Activated gamma-delta T cell (primary cell): ENCODE measurements at regions not wholly inside any gene's neighbourhood (a gene's known extent, or its start where the extent isn't known, plus 50 kb on each side); places are given as distances from the start of the nearest gene placed in this dataset.

Source experiments
- DNase-seq: peaks from one replicate; lab custom pipeline; 2025; lab: John Stamatoyannopoulos, UW

DNA sequence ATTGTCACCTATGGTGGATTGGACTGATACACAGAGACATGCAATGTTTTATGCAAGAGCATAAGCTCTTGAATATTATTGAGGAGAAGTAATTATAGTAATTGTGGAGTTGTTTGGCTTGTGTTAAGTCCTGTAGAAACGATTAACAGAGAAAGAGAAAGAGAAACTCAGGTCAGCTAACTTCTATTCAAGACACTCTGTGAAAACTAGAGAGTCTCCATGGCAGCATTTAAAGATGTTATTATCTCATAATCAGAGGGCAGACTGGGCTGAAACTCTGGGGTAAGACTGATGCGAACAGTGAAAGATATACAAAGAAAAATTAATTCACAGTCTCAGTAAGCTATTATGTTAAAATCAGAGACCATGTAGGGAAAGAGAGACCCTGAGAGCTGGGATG lies 625.7 kb downstream of the FAT4 start:
- no peak for DNase-seq

DNA sequence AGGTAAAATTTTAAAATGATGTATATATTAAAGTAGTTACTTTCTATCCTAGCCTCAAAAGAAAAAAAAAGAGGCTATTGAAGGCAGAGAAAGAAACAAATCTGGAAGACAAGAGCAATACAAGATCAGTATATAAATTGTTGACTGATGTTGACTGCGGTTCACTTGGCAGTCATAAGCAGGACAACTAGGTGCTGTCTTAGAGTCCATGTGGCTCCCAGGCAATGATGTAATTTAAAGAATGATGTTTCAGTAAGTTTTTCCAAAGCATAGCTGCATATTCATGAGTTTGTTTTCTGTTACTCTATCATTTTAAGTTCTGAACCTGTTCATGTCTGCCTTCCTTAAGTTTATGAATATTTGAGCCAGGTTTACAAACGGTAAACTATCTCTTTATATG lies 630.2 kb downstream of the FAT4 start:
- no peak for DNase-seq

DNA sequence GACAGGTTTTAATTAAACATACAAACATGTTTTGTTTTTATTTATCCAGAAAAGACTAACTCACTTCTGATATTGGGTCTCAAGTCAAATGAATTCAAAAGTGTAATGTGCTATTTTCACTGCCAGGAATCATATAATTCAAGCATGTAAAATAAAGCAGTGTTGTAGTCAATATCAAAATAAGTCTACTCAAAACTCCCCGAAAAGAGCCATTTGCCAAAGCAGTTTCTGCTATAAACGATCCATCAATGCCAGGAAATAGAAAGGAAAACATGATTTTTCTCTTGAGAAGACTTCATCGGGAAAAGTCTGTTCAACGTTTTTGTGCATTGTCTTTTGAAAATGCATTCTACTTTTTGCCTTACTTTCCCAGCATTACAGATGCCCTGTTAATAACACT lies 633.3 kb downstream of the FAT4 start:
- DNase-seq = no peak

DNA sequence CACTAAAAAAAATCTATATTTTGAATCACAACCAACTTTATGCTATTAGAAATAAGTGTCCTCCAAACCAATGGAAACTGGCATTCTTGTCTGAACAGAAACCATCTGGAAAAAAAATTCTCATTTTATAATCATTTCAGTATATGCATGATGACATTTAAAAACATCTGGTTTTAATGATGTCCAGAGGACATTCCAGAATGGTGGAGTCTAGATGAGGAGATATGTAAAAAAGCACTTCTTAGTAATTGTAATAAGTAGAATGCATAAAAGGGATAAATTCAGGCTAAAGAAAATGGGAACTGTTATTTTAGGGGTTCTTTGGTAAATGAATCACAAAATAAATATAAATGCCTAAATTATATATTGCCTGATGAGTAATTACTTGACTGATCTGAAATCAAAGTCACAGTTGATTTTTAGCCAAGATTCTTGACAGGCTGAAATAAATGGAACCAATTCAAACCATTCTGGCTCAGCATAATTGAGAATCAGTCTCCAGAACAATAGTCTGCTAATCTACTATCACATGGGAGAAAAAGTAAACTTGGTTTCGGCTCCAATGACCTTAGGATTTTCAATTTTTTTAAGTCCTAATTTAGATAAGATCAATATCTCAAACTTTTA lies 636.6 kb downstream of the FAT4 start:
- DNase-seq = no peak

GRCh38 chr4:125952631-125953030 lies 637.9 kb downstream of the FAT4 start:
- no peak for DNase-seq

DNA sequence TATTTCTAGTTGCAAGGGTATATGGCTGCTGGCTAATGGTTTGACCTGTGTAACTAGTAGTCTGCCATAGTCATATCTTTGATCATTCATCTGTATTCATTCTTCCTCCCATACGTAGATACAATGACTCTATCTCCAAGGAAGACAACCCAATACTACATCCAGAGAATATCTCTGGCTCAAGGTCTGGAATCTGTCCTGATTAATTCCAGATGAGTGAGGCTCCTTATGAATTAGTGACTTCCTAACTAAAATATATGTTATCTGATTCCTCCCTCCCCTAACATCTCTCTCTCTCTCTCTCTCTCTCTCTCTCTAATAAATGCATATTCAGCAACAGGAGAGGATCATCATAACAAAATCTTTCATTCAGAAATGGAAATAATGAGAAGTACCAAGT lies 641.5 kb downstream of the FAT4 start:
- no peak for DNase-seq

- DNase-seq = no peak
These were observed 643.8 kb downstream of the FAT4 start for GRCh38 chr4:125958519-125958918.

DNA sequence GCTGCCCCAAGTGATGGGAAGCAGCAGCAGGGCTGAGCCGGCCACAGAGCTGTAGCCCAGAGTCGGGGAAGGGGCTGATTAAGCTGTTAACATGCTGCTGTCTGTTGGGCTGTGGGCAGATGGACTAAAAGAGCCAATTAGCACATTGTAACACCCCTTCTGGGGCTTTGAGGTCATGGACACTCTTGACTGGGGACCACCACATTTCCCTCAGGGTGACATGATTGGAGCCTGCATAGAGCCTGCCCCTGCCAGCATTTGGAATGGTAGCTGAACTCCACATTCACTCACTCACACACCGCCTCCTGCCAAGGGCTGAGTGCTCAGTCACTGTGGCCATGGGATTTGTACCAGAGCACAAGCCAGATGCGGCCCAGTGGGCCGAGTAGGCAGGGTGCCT lies 646.9 kb downstream of the FAT4 start:
- DNase-seq = no peak

- no peak for DNase-seq
These were observed 661.2 kb downstream of the FAT4 start for GRCh38 chr4:125975861-125976397.

GRCh38 chr4:125979950-125980349 lies 665.2 kb downstream of the FAT4 start:
- no peak for DNase-seq

- no peak for DNase-seq
These were observed 668.4 kb downstream of the FAT4 start for GRCh38 chr4:125983168-125983567.

DNA sequence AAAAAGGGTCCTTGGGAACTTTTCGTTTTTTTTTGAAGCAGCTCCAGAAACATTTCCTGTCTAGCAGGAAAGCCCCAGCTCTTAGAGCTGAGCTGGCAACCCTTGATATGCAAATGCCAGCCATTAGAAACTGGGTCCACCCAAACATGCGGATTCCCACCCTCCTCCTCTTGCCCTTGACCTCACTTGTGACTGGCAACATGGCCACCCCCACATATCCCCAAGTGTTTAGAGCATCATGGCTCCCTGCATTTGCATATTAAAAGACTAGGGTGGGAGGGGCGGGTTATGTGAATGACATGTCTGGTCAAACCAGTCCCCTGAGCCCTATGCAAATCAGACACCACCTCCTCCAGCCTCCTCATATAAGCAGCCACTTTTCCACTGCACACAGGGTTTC lies 671.1 kb downstream of the FAT4 start:
- DNase-seq = no peak

GRCh38 chr4:125986307-125986706 lies 671.6 kb downstream of the FAT4 start:
- no peak for DNase-seq

- DNase-seq = no peak
These were observed 673.7 kb downstream of the FAT4 start for GRCh38 chr4:125988464-125988863.

GRCh38 chr4:125991398-125991797 lies 676.6 kb downstream of the FAT4 start:
- DNase-seq = no peak

- no peak for DNase-seq
These were observed 678.1 kb downstream of the FAT4 start for GRCh38 chr4:125992891-125993290.

GRCh38 chr4:125994024-125994423 lies 679.3 kb downstream of the FAT4 start:
- DNase-seq = no peak

- no peak for DNase-seq
These were observed 679.7 kb downstream of the FAT4 start for GRCh38 chr4:125994430-125994829.

DNA sequence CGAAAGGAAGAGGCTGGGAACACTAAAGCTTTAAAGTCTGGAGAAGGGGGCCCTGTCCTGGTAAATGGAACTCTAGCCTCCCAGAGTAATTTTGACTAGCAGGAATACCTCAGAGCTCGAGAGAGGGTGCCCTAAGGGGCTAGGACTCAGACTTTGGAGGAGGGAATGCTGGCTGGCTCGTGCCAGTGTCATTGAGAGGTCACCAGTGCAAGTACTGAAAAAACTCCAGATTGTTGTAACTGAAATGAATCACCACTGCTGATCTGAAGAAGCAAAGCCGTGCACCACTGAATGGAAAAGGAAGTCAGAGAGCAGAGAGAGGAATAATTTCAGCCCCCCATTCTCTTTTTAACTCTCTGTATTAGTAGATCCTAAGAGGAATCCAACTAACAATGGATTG lies 690.2 kb downstream of the FAT4 start:
- no peak for DNase-seq

DNA sequence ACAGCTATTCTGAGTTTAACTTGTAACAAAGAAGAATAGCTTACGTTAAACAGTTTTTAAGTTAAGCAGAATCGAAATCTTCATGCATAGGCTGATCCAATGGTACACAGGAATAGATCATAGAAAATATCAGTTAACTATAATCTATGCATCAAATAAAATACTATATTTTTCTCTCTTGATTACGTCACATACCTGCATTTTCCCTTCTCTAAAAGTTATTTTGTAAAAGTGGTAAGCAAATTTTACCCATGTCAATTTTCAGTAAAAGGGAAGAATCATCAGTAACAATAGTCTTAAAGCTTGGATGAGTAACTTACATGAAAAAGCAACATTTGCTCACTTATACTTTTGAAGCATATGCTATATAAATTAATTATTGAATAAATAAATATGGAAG lies 692.4 kb downstream of the FAT4 start:
- no peak for DNase-seq

- no peak for DNase-seq
These were observed 698.0 kb downstream of the FAT4 start for GRCh38 chr4:126012691-126013290.

DNA sequence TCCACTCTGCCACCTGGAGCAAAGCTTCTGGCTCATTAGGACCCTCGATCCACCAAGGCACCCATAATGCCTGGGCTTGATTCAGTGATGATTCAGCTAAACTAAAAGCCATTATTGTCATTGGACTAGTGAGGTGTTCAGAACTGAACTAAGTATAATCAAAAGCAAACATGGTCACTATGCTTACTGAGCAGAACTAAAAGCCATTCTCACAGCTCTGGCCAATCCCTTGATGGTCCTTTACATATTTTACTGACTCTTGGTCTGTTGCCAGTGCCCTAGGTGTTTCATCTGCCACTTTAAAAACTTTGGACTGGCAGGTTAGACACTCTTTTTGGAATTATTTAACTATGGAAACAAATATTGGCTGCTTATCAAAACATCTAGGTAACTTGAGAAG lies 703.5 kb downstream of the FAT4 start:
- DNase-seq = no peak

GRCh38 chr4:126023896-126024295 lies 709.1 kb downstream of the FAT4 start:
- no peak for DNase-seq

DNA sequence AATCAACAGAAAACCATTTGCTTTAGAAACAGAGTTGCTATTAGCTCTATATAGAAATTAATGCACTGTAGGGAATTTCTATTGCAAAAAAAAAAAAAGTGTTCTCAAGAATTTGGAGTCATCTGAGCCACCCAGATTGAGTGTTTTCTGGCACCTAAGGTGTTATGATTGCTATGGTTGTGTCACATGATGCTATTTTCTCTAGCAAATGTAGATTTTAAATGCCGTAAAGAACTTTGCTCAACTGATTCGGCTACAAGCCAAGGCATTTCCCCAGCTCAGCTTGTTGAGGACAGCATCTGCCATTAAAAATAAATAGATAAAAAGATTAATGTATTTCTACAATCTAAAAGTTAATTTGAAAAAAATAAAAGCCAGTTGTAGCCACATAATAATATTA lies 712.8 kb downstream of the FAT4 start:
- DNase-seq = no peak
